ENCODE measurements at regions not wholly inside any gene's neighbourhood (a gene's known extent, or its start where the extent isn't known, plus 50 kb on each side); places are given as distances from the start of the nearest gene placed in this dataset.

DNA sequence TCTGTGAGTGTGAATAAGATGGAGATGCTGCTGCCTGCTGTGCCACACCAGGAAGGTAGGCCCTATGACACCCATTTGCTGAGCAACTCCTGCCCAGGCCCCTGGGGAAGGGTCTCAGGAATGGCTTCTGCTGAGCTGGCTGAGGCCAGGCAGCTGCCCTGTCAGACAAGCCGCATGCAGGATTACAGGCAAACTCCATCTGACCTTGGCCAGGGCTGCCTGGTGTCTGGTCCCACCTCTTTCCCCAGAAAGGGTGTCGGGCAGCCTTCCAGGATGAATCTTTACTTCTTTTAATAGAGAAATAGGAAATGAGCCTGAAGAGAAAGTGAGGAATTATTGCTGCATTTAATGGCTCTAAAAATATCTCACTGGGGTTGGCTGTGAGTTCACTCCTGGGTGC is 182.5 kb downstream of the IRX5 start:
- TF ChIP-seq, protein P1, sequence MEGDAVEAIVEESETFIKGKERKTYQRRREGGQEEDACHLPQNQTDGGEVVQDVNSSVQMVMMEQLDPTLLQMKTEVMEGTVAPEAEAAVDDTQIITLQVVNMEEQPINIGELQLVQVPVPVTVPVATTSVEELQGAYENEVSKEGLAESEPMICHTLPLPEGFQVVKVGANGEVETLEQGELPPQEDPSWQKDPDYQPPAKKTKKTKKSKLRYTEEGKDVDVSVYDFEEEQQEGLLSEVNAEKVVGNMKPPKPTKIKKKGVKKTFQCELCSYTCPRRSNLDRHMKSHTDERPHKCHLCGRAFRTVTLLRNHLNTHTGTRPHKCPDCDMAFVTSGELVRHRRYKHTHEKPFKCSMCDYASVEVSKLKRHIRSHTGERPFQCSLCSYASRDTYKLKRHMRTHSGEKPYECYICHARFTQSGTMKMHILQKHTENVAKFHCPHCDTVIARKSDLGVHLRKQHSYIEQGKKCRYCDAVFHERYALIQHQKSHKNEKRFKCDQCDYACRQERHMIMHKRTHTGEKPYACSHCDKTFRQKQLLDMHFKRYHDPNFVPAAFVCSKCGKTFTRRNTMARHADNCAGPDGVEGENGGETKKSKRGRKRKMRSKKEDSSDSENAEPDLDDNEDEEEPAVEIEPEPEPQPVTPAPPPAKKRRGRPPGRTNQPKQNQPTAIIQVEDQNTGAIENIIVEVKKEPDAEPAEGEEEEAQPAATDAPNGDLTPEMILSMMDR (IDR thresholded peaks at IDR 0.05): no peak
- no peak for TF ChIP-seq POLR2A (IDR thresholded peaks at IDR 0.05)
- no peak for TF ChIP-seq EP300 (IDR thresholded peaks at IDR 0.05)
